ENCODE measurements at regions not wholly inside any gene's neighbourhood (a gene's known extent, or its start where the extent isn't known, plus 50 kb on each side); places are given as distances from the start of the nearest gene placed in this dataset.
"Not testable (repeated sequence)": the region's sequence is repeated elsewhere in the genome, so short reads cannot be mapped to it uniquely, and the experiment has no call there.

- Histone ChIP-seq H3K4me3 (ENCODE audit: low read length, poor library complexity, severe bottlenecking) (no peak overlapping the region), H3K27me3 (ENCODE audit: insufficient read depth, low read length, poor library complexity, severe bottlenecking) (no peaks in the 10 kb centered on the region)
These were observed 1907.6 kb upstream of the DEFB115 start for GRCh38 chr20:29349836-29350235.

GRCh38 chr20:29375937-29376336 lies 1881.5 kb upstream of the DEFB115 start:
- not testable (repeated sequence) for H3K4me2 ChIP-seq (ENCODE audit: low read depth, low read length, poor library complexity, severe bottlenecking); H3K9me3 ChIP-seq (ENCODE audit: insufficient read depth, low read depth, low read length); H3K79me2 ChIP-seq (ENCODE audit: insufficient read depth, low read length); H3K9ac ChIP-seq (ENCODE audit: low read depth, low read length, poor library complexity, severe bottlenecking); H3K27me3 ChIP-seq (ENCODE audit: insufficient read depth, low read length, poor library complexity, severe bottlenecking); H3K9me2 ChIP-seq (replicated peaks; ENCODE audit: low read depth, low read length); H3K4me3 ChIP-seq (ENCODE audit: low read length, poor library complexity, severe bottlenecking); H2AFZ ChIP-seq (ENCODE audit: low read length); H3F3A ChIP-seq (ENCODE audit: low read depth); H4K20me1 ChIP-seq (ENCODE audit: insufficient read depth, low read length, poor library complexity, severe bottlenecking); H3K36me3 ChIP-seq (ENCODE audit: insufficient read depth, low read length); H3K4me1 ChIP-seq (ENCODE audit: insufficient read depth, low read length, poor library complexity, severe bottlenecking)

More at GRCh38 chr20:29349836-29350235, 1907.6 kb upstream of the DEFB115 start:
- H3K36me3 ChIP-seq (ENCODE audit: insufficient read depth, low read length), result no peaks in the 10 kb centered on the region
- no peak overlapping the region for H3K4me2 ChIP-seq (ENCODE audit: low read depth, low read length, poor library complexity, severe bottlenecking)
- no peaks in the 10 kb centered on the region for H3K4me1 ChIP-seq (ENCODE audit: insufficient read depth, low read length, poor library complexity, severe bottlenecking)
- H3F3A ChIP-seq (ENCODE audit: low read depth), result no peaks in the 10 kb centered on the region
- H2AFZ ChIP-seq (ENCODE audit: low read length), result no peak overlapping the region
- H4K20me1 ChIP-seq (ENCODE audit: insufficient read depth, low read length, poor library complexity, severe bottlenecking), result no peaks in the 10 kb centered on the region
- no peaks in the 10 kb centered on the region for H3K9me2 ChIP-seq (replicated peaks; ENCODE audit: low read depth, low read length)
- TF ChIP-seq EZH2phosphoT487 (IDR thresholded peaks at IDR 0.05; ENCODE audit: borderline replicate concordance), result no peak
- no peak for TF ChIP-seq CTCF (conservative IDR thresholded peaks at IDR 0.05; ENCODE audit: low read length)
- H3K9me3 ChIP-seq (ENCODE audit: insufficient read depth, low read depth, low read length), result no peaks in the 10 kb centered on the region
- H3K79me2 ChIP-seq (ENCODE audit: insufficient read depth, low read length), result no peaks in the 10 kb centered on the region
- H3K9ac ChIP-seq (ENCODE audit: low read depth, low read length, poor library complexity, severe bottlenecking), result no peak overlapping the region

GRCh38 chr20:29392853-29393252 lies 1864.6 kb upstream of the DEFB115 start:
- H3K9me2 ChIP-seq (replicated peaks; ENCODE audit: low read depth, low read length); H3F3A ChIP-seq (ENCODE audit: low read depth); H3K79me2 ChIP-seq (ENCODE audit: insufficient read depth, low read length); H3K9ac ChIP-seq (ENCODE audit: low read depth, low read length, poor library complexity, severe bottlenecking); H3K27me3 ChIP-seq (ENCODE audit: insufficient read depth, low read length, poor library complexity, severe bottlenecking); H3K4me2 ChIP-seq (ENCODE audit: low read depth, low read length, poor library complexity, severe bottlenecking); H4K20me1 ChIP-seq (ENCODE audit: insufficient read depth, low read length, poor library complexity, severe bottlenecking); H2AFZ ChIP-seq (ENCODE audit: low read length); H3K4me3 ChIP-seq (ENCODE audit: low read length, poor library complexity, severe bottlenecking); H3K4me1 ChIP-seq (ENCODE audit: insufficient read depth, low read length, poor library complexity, severe bottlenecking); H3K9me3 ChIP-seq (ENCODE audit: insufficient read depth, low read depth, low read length); H3K36me3 ChIP-seq (ENCODE audit: insufficient read depth, low read length): not testable (repeated sequence)

GRCh38 chr20:29408034-29408695 lies 1849.3 kb upstream of the DEFB115 start:
- H3K4me3 ChIP-seq (ENCODE audit: low read length, poor library complexity, severe bottlenecking), result no peak overlapping the region
- no peaks in the 10 kb centered on the region for H3K79me2 ChIP-seq (ENCODE audit: insufficient read depth, low read length)
- no peaks in the 10 kb centered on the region for H3K9me2 ChIP-seq (replicated peaks; ENCODE audit: low read depth, low read length)
- peaks cover 15% of the 10 kb centered on the region; the same call in 1 of the 2 replicates for H3K9me3 ChIP-seq (ENCODE audit: insufficient read depth, low read depth, low read length)
- H3K4me2 ChIP-seq (ENCODE audit: low read depth, low read length, poor library complexity, severe bottlenecking), result no peak overlapping the region
- no peak overlapping the region for H2AFZ ChIP-seq (ENCODE audit: low read length)
- no peaks in the 10 kb centered on the region for H3K36me3 ChIP-seq (ENCODE audit: insufficient read depth, low read length)
- H3K27me3 ChIP-seq (ENCODE audit: insufficient read depth, low read length, poor library complexity, severe bottlenecking), result no peaks in the 10 kb centered on the region
- TF ChIP-seq EZH2phosphoT487 (IDR thresholded peaks at IDR 0.05; ENCODE audit: borderline replicate concordance), result no peak
- H3F3A ChIP-seq (ENCODE audit: low read depth), result no peaks in the 10 kb centered on the region
- H3K9ac ChIP-seq (ENCODE audit: low read depth, low read length, poor library complexity, severe bottlenecking), result no peak overlapping the region
- no peaks in the 10 kb centered on the region for H3K4me1 ChIP-seq (ENCODE audit: insufficient read depth, low read length, poor library complexity, severe bottlenecking)
- H4K20me1 ChIP-seq (ENCODE audit: insufficient read depth, low read length, poor library complexity, severe bottlenecking), result no peaks in the 10 kb centered on the region

- not testable (repeated sequence) for H3K4me2 ChIP-seq (ENCODE audit: low read depth, low read length, poor library complexity, severe bottlenecking); H3K4me1 ChIP-seq (ENCODE audit: insufficient read depth, low read length, poor library complexity, severe bottlenecking); H3K9ac ChIP-seq (ENCODE audit: low read depth, low read length, poor library complexity, severe bottlenecking); H2AFZ ChIP-seq (ENCODE audit: low read length); H3K36me3 ChIP-seq (ENCODE audit: insufficient read depth, low read length); H3K27me3 ChIP-seq (ENCODE audit: insufficient read depth, low read length, poor library complexity, severe bottlenecking); H3K9me2 ChIP-seq (replicated peaks; ENCODE audit: low read depth, low read length); H3K79me2 ChIP-seq (ENCODE audit: insufficient read depth, low read length); H3K4me3 ChIP-seq (ENCODE audit: low read length, poor library complexity, severe bottlenecking); H4K20me1 ChIP-seq (ENCODE audit: insufficient read depth, low read length, poor library complexity, severe bottlenecking); H3F3A ChIP-seq (ENCODE audit: low read depth)
- H3K9me3 ChIP-seq (ENCODE audit: insufficient read depth, low read depth, low read length), result peaks cover 15% of the 10 kb centered on the region; the same call in 1 of the 2 replicates
These were observed 1848.8 kb upstream of the DEFB115 start for GRCh38 chr20:29408707-29409106.

GRCh38 chr20:29409160-29409689 lies 1848.2 kb upstream of the DEFB115 start:
- H3K9me3 ChIP-seq (ENCODE audit: insufficient read depth, low read depth, low read length), result peaks cover 15% of the 10 kb centered on the region; the same call in 1 of the 2 replicates

More at GRCh38 chr20:29409160-29409689, 1848.2 kb upstream of the DEFB115 start:
- H3K4me3 ChIP-seq (ENCODE audit: low read length, poor library complexity, severe bottlenecking); H3K27me3 ChIP-seq (ENCODE audit: insufficient read depth, low read length, poor library complexity, severe bottlenecking); H3K79me2 ChIP-seq (ENCODE audit: insufficient read depth, low read length); H4K20me1 ChIP-seq (ENCODE audit: insufficient read depth, low read length, poor library complexity, severe bottlenecking); H2AFZ ChIP-seq (ENCODE audit: low read length); H3K4me1 ChIP-seq (ENCODE audit: insufficient read depth, low read length, poor library complexity, severe bottlenecking); H3K36me3 ChIP-seq (ENCODE audit: insufficient read depth, low read length); H3F3A ChIP-seq (ENCODE audit: low read depth); H3K9ac ChIP-seq (ENCODE audit: low read depth, low read length, poor library complexity, severe bottlenecking); H3K4me2 ChIP-seq (ENCODE audit: low read depth, low read length, poor library complexity, severe bottlenecking); H3K9me2 ChIP-seq (replicated peaks; ENCODE audit: low read depth, low read length): not testable (repeated sequence)
